HG02763 (cell line): ENCODE measurements at regions not wholly inside any gene's neighbourhood (a gene's known extent, or its start where the extent isn't known, plus 50 kb on each side); places are given as distances from the start of the nearest gene placed in this dataset.

Experiments used
- ATAC-seq: cut with Tn5 transposase; IDR thresholded peaks from one replicate; pipeline ENCODE4 v1.9.1; 2021; ENCODE audit warnings: mild to moderate bottlenecking, moderate library complexity; ENCODE audit not compliant: unreplicated experiment

- no peak for ATAC-seq
Observed at GRCh38 chr11:32161293-32161692, 70.4 kb downstream of the RCN1 start.

- no peak for ATAC-seq
Observed at GRCh38 chr11:32162351-32162750, 71.5 kb downstream of the RCN1 start.

- ATAC-seq: no peak
Observed at GRCh38 chr11:32162906-32163305, 72.0 kb downstream of the RCN1 start.

GRCh38 chr11:32163557-32163956 is 72.7 kb downstream of the RCN1 start:
- ATAC-seq: no peak

GRCh38 chr11:32164836-32165235 is 74.0 kb downstream of the RCN1 start:
- no peak for ATAC-seq

GRCh38 chr11:32168924-32169323 is 78.0 kb downstream of the RCN1 start:
- no peak for ATAC-seq

GRCh38 chr11:32171445-32171844 is 80.6 kb downstream of the RCN1 start:
- ATAC-seq: no peak

- ATAC-seq: no peak
Observed at GRCh38 chr11:32172041-32172847, 81.4 kb downstream of the RCN1 start.

- ATAC-seq: no peak
Observed at GRCh38 chr11:32172848-32173834, 82.3 kb downstream of the RCN1 start.

- ATAC-seq: no peak
Observed at GRCh38 chr11:32173977-32174376, 83.1 kb downstream of the RCN1 start.

- peak; percentile 84 for ATAC-seq
Observed at GRCh38 chr11:32176223-32176934, 85.5 kb downstream of the RCN1 start.

GRCh38 chr11:32178692-32179091 is 87.8 kb downstream of the RCN1 start:
- ATAC-seq: no peak

GRCh38 chr11:32183512-32183911 is 92.6 kb downstream of the RCN1 start:
- ATAC-seq: no peak

- ATAC-seq: no peak
Observed at GRCh38 chr11:32184041-32184722, 93.3 kb downstream of the RCN1 start.

GRCh38 chr11:32184723-32185376 is 94.0 kb downstream of the RCN1 start:
- peak; percentile 77 for ATAC-seq

GRCh38 chr11:32186118-32186517 is 95.2 kb downstream of the RCN1 start:
- ATAC-seq: no peak

GRCh38 chr11:32187111-32187510 is 96.2 kb downstream of the RCN1 start:
- ATAC-seq: no peak

- no peak for ATAC-seq
Observed at GRCh38 chr11:32188785-32189184, 97.9 kb downstream of the RCN1 start.

- ATAC-seq: no peak
Observed at GRCh38 chr11:32196137-32196536, 105.3 kb downstream of the RCN1 start.

- no peak for ATAC-seq
Observed at GRCh38 chr11:32198053-32198452, 107.2 kb downstream of the RCN1 start.
